CD4-positive, alpha-beta T cell treated with Interferon alpha-2 for 1 hour (primary cell): ENCODE measurements at regions not wholly inside any gene's neighbourhood (a gene's known extent, or its start where the extent isn't known, plus 50 kb on each side); places are given as distances from the start of the nearest gene placed in this dataset.
"Not testable (repeated sequence)": the region's sequence is repeated elsewhere in the genome, so short reads cannot be mapped to it uniquely, and the experiment has no call there.

Experiments
- DNase-seq, 2 donors: peaks; one replicate each; pipeline ENCODE4 v3.0.0-alpha.2; 2020 to 2022

DNA sequence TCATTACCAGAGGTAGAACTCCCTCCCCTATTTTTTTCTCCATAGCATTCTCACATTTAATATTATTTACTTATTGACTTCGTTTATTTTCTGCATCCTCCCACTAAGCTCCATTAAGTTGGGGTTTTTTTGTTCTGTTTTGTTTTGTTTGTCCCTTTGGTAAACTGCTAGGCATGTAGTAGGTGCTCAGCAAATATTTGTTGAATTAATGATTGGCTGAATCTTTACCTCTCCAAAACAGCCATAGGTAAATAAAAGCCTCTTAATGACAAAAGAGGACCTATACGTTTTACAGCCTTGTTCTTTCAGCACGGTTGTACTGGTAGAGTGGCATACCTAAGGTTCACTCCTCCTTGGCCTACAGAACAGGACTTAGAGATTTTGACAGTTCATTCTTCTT lies 52.0 kb downstream of the PRORP start:
- no peak for DNase-seq

DNA sequence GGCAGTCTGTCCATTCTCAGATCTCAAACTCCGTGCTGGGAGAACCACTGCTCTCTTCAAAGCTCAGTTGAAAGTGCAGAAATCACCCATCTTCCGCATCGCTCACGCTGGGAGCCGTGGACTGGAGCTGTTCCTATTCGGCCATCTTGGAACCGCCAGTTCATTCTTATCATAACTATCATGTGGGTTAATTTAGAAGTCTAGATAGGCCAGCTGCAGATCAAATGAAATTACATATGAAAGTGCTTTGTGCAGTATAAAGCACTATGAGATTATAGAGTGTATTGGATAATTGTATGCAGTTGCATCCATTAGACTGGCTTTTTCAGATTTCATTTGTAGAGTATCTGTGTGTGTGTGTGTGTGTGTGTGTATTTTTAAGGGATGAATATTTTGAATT lies 57.8 kb downstream of the PRORP start:
- no peak for DNase-seq

DNA sequence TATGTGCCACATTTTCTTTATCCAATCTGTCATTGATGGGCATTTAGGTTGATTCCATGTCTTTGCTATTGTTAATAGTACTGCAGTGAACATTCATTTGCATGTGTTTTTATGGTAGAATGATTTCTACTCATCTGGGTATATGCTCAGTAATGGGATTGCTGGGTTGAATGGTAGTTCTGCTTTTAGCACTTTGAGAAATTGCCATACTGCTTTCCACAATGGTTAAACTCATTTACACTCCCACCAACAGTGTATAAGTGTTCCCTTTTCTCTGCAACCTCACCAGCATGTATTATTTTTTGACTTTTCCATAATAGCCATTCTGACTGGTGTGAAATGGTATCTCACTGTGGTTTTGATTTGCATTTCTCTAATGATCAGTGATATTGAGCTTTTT lies 62.5 kb downstream of the PRORP start:
- DNase-seq, result not testable (repeated sequence)

DNA sequence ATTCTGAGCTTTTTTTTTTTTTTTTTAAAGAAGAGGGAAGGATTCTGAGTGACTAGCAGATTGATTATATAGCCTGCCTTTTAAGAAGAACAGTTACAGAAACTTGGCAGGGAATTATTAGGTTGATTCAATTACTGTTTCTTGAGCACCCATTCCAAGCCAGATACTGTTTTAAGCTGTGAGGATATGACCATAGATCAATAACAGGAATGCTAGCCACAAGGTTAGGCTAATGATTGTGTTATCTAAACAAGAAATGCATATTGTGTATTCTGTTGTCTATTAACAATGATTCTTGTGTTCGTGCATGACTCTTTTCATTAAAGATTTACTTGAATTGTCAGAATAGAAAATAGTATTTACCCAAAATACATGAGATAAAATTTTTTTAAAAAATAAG lies 67.1 kb downstream of the PRORP start:
- no peak for DNase-seq

DNA sequence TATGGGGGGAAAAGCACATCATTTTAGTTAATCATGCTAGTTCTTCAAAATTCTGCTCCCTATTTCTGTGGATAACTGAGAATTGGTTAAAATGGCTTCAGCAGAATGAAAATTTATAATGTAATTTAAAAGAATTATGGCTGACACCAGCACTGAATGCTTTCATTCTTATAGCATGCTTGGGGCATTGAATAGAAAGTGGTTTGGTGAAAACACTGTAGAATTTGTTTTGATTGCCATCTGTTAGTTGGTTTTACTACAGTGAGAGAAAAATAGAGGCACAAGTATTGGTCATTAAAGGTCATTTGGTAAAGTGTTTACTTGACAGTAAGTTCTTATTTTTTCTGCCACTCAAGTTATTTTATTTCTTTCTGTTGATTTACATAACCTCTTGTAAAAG lies 70.8 kb downstream of the PRORP start:
- DNase-seq, result no peak

DNA sequence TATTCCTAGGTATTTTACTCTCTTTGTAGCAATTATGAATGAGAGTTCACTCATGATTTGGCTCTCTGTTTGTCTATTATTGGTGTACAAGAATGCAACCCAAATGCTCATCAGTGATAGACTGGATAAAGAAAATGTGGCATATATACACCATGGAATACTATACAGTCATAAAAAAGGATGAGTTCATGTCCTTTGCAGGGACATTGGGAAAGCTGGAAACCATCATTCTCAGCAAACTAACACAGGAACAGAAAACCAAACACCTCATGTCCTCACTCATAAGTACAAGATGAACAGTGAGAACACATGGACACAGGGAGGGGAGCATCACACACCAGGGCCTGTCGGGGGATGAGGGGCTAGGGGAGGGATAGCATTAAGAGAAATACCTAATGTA lies 71.8 kb downstream of the PRORP start:
- DNase-seq, result not testable (repeated sequence)

DNA sequence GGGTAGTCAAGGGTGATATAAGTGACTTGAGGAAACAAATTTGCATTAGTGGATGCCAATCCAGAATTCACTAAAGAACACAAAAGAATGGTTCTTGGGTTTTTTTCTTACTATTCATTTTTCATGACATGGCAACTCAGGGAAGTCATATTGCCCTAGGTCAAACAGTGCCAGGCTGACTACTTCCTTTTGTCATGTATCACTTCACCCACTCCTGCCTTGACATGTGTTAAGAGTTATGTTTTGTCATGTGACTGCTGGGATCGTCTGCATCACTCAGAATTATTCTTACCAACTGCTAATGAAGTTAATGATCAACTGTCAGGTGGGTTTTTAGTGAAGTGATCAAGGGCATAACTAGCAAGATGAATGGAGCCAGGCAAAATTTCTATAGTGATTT lies 74.2 kb downstream of the PRORP start:
- peak in 1 of 2 donors; percentile 40 for DNase-seq

DNA sequence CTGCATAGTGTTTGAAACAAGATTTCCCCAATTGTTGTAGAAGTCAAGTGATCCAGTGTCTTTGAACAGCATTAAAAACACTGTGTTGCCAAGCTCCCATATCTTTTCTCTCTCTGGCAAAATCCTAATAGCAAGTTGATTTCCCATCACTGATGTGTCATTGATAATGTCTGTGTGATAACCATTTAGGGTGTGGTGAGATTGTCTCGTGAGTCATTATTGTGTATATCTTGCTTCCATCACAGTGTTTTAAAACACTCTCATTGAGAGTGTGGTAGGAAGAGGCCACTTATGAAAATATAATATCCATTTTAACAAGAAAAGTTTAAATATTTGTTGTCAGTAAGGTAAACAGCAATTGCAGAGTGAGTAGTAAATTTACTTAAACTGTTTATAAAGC lies 74.7 kb downstream of the PRORP start:
- peak in 1 of 2 donors; percentile 67 for DNase-seq

DNA sequence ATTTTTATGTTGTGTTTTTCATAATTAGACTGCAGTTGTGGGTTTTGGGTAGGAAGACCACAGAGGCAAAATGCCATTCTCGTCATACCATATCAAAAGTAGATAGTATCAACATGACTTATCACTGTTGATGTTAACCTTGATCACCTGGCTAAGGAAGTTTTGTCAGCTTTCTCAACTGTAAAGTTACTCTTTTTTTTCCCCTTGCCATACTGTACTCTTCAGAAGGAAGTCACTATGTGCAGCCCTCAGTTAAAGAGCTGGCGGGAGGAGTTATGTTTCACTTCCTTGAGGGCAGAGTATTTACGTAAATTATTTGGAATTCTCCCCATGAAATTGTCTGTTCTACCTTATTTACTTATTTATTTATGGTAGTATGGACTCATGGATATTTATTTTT lies 78.7 kb downstream of the PRORP start:
- DNase-seq, result peak in 1 of 2 donors; percentile 56

DNA sequence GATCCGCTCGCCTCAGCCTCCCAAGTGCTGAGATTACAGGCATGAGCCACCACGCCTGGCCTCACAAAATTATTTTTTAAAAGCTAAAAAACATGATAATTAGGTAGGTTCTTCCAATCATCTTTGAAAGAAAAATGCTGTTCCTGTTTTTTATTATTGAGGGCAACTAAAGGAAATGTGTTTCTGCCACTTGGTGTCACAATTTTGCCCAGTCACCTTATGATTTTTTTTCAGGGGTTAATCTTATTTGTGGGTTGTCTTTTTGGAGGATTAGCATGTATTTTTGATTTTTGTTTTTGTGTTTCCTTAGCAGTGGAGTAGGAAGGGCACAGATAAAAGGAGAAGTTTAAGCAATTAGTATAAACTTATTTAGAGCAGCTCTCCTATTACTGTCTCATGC lies 79.8 kb downstream of the PRORP start:
- no peak for DNase-seq

DNA sequence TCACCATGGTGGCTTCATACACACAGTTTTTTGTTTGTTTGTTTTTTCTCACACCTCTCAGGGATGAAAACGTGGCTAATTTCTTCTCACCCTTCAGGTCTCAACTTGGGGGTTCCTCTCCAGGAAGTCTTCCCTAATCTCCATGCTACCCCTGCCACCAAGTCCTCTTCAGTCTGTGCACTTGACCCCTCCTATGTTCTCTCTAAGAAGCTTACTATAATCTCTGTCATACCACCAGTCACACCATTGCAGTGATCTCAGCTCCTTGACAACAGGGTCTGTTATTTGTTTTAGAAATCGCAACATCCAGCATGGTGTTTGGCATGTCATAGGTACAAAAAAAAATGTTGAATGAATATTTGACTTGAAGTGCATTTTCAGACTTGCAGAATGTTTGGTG lies 83.4 kb downstream of the PRORP start:
- no peak for DNase-seq

DNA sequence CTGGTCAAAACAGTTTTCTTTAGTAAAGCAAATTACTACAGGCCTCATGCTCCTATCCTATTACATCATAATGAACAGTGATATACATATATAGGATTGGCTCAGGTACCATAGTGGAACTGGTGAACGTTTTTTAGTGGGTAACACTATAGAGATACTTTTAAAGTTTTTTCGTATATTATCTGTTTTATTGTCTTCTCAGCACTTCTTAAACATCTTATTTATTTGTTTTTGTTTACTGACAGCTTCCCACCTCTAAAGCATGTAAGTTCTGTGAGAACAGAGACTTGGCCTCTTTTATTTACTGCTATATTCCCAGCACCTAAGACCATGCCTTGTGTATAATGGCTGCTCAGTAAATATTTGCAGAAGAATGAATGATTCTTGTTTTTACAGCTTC lies 81.1 kb upstream of the PSMA6 start:
- no peak for DNase-seq

DNA sequence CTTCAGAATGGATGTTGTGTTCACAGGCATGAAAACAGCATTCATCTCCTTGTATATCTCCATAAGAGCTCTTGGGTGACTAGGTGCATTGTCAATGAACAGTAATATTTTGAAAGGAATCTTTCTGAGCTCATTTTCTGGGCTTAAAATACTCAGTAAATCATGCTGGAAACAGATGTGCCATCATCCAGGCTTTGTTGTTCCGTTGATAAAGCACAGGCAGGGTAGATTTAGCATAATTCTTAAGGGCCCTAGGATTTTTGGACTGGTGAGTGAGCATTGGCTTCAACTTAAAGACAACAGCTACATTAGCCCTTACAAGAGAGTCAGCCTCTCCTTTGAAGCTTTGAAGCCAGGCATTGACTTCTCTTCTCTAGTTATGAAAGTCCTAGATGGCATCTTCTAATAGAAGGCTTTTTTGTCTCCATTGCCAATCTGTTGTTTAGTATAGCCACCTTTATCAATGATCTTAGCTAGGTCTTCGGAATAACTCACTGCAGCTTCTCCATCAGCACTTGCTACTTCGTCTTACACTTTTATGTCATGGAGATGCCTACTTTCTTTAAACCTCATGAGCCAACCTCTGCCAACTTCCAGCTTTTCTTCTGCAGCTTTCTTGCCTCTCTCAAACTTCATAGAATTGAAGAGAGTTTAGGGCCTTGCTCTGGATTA lies 79.6 kb upstream of the PSMA6 start:
- DNase-seq, result no peak

DNA sequence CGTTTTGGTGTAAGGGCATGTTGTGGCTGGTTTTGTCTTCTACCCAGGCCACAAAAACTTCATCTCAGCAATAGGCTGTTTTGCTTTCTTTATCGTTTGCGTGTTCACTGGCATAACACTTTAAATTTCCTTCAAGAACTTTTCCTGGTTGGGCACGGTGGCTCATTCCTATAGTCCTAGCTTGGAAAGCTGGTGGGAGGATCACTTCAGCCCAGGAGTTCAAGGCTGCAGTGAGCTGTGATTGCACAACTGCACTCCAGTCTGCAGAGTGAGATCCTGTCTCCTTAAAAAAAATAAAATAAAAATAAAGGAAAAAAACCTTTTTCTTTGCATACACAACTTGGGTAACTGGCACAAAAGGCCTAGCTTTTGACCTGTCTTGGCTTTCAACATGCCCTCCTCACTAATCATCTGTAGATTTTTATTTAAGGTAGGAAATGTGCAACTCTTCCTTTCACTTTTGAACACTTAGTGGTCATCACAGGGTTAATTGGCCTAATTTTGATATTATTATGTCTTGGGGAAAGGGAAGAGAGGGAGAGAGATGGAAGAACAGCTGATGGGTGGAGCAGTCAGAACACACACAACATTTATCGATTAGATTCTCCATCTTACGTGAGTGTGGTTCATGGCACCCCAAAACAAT lies 78.9 kb upstream of the PSMA6 start:
- no peak for DNase-seq

DNA sequence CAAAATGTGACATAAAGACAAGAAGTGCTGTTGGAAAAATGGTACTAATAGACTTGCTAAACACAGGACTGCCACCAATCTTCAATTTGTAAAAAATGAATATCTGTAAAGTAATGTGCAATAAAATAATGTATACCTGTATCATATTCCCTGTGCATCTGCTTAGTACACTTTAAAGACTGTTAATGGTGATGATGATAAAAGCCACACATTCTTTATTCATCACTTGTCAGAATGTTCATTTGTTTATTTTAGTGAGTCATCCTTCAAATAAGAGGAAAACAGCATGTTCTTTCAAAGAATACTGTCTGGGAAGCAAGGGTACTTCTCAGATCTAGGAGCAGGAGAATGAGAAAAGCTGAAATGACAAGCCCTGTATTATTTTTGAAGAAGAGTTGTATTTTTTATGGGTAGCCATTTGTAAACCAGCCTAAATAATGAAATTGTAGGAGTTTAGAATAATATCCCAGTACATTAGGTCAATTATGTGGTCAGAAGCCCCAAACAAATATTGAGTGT lies 78.3 kb upstream of the PSMA6 start:
- DNase-seq, result no peak

DNA sequence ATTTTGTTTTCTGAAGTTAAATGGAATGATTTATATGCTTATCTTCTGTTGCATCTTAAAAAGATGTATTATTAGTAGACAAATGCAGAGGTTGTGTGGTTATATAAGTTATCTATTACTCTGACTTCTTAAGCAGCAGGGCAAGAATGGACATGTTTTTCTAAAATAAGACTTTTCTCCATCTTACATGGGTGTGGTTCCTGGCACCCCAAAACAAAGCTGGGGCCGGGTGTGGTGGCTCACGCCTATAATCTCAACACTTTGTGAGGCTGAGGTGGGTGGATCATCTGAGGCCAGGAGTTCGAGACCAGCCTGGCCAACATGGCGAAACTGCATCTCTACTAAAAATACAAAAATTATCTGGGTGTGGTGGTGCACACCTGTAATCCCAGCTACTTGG lies 77.8 kb upstream of the PSMA6 start:
- not testable (repeated sequence) for DNase-seq

DNA sequence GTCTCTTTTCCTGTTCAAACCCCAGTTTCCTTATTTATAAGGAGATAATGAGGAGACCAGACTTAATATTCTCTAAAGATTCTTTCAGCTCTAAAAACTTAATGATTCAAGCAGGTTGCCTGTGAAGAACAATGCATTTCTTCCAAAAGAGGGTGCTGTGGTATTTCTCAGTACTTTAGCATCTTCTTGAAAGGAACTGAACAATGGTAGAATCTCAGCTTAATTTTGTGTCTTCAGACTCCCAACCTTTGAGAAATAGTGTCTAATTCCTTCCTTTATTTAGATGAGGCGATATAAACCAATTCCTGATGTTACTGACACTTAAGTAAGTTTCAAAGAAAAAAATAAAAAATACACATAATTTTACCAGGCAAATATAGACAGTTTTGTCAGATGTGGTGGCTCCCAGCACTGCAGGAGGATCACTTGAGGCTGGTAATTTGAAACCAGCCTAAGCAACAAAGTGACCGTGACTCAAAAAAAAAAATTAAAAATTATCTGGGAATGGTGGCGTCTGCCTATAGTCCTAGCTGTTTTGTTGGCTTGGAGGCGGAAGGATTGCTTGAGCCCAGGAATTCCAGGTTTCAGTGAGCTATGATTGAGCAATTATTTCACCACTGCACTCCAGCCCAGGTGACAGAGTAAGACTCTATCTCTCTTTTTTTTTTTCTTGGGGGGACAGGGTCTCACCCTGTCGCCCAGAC lies 76.9 kb upstream of the PSMA6 start:
- DNase-seq, result peak in 1 of 2 donors; percentile 48

DNA sequence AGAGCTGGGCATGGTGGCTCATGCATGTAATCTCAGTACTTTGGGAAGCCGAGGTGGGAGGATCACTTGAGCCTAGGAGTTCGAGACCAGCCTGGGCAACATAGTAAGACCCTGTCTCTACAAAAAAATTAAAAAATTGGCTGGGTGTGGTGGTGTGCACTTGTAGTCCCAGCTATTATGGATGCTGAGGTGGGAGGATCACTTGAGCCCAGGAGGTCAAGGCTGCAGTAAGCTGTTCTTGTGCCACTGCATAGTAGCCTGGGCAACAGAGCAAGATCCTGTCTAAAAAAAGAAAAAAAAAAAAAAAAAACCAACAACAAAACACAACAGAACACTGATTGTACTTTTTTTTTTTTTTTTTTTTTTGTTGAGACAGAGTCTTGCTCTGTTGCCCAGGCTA lies 74.0 kb upstream of the PSMA6 start:
- DNase-seq, result not testable (repeated sequence)

DNA sequence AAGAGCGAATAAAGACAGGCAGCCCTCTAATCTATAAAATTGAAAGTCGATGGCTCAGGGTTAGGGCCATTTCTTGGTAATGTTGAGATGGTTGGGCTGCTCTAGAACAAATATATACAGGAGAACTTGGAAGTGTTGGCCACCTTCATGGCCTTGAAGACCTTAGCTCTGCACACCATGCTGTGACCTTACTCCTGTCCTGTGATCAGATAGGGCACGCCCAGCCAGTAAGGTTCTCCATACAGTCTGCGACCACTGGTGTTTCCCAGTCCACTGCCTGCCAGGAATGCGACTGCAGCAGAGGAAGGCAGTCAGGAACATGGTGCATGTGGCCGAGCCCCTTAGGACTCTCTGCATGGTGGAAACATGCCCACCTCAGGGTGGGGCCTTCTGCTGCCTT lies 73.2 kb upstream of the PSMA6 start:
- DNase-seq, result no peak

DNA sequence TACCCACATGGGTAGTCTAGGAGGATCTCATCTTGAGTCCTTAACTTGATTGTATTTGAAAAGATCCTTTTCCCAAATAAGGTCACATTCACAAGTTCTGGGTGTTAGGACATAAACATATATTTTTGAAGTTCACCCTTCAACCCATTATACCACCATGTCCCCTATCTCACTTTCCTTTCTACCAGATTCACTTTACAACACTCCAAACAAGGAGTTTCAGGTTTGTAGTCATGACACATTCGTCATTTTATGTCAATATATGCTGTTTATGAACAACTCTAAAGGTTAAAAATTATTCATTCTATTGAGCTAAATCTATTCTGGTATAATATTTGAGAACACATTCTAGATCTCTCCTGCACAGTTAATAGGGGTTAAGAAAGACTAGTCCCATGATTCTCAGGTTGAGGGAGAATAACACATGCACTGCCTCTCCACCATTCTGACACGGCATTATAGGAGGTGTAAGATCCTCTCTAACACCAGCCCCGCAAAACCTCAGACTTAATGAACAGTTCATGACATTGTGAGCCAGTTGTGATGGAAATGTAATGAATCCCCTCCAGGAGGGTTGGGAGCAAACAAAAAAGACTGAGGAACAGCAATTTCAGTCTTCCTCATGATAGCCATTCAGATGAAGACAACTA lies 72.0 kb upstream of the PSMA6 start:
- no peak for DNase-seq

DNA sequence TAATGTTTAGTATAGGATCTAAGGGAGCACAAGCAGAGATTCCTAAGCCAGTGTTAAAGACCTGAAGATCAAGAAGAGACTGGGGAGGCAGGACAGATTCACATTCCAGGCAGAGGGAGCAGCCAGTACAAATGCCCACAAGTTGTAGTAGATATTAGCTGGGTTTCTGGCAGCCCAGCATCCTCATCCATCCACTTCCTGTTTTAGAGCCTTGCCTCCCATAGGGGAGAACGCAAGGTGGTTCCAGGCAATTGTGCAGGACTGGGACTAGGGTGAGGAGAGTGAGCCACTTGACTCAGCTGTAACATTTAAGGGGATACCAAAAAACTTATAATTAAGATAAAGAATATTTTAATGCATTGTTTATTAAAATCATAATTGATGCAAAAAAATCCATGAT lies 71.3 kb upstream of the PSMA6 start:
- DNase-seq, result no peak

DNA sequence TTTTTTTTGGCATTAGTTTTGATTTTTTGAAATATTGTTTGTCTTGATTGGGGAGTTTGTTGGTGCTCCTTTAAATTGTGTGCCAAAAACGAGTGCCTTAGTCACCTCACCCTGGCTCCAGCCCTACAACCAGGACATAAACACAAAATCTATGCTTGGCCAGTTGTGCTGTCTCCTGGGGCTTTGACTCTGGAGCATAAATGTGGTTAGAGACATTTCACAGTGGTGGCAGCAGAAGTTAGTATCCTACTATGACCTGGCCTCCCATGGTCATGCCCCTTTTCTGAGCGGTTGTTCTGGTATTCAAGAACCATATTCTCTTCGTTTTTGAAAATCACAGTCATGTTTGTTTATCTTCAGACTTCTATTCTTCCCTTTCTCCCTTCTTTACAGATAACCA lies 70.7 kb upstream of the PSMA6 start:
- no peak for DNase-seq

DNA sequence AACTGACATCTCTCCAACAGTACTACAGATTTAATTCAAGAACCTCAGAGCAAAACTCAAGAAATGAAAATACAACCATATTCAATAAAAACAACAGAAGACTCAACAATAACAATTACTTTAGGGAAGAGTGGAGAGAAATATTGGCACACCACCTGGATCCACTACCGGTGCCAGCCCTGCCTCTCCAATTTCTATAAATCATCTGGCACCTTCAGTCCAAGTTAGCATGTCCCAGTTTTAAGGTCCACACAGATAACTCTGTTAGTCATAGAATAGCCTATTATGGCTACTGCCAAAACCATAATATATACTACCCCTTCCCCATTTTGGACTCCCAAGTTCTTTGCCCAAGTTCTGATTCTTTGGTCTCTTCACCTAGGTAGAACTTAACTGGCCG lies 69.9 kb upstream of the PSMA6 start:
- no peak for DNase-seq
